SU-DHL-6 (cell line): ENCODE measurements at regions not wholly inside any gene's neighbourhood (a gene's known extent, or its start where the extent isn't known, plus 50 kb on each side); places are given as distances from the start of the nearest gene placed in this dataset.

ENCODE experiments used
- H2AFZ ChIP-seq: fragments of 200-600 bp; sonication (generic); 2 replicates; pipeline ENCODE4 v1.6.1; 2014; ENCODE audit warnings: low read depth, mild to moderate bottlenecking, moderate library complexity, mixed read lengths, antibody characterized with exemption, low read length; ENCODE audit not compliant: severe bottlenecking
- H3F3A ChIP-seq: fragments of 200-600 bp; shearing (Covaris generic); 2 replicates; pipeline ENCODE4 v1.6.0; 2016; ENCODE audit warnings: antibody characterized with exemption, mild to moderate bottlenecking; ENCODE audit not compliant: insufficient read depth
- H3K27ac ChIP-seq: fragments of 200-600 bp; sonication (generic); 2 replicates; pipeline ENCODE4 v1.5.1; 2016; ENCODE audit warnings: low read depth, mild to moderate bottlenecking, low read length, moderate library complexity, mixed read lengths
- H3K27me3 ChIP-seq: fragments of 200-600 bp; sonication (generic), shearing (Covaris generic); 2 replicates; pipeline ENCODE4 v1.6.0; 2014; ENCODE audit warnings: mild to moderate bottlenecking, low read length
- H3K36me3 ChIP-seq: fragments of 200-600 bp; sonication (generic); 2 replicates; pipeline ENCODE4 v1.6.1; 2014; ENCODE audit warnings: mild to moderate bottlenecking, low read length, mixed read lengths
- H3K4me2 ChIP-seq: fragments of 300-600, 200-600 bp; shearing (Covaris generic), sonication (generic); 2 replicates; pipeline ENCODE4 v1.6.0; 2014; ENCODE audit warnings: low read length, low read depth, mild to moderate bottlenecking; ENCODE audit not compliant: poor library complexity, severe bottlenecking
- H3K4me3 ChIP-seq: fragments of 200-600 bp; sonication (generic); 2 replicates; pipeline ENCODE4 v1.5.1; 2014; ENCODE audit warnings: antibody characterized with exemption, low read length, mild to moderate bottlenecking, mixed read lengths; ENCODE audit not compliant: insufficient read depth, poor library complexity, severe bottlenecking
- H3K79me2 ChIP-seq: fragments of 200-600 bp; sonication (generic); 2 replicates; pipeline ENCODE4 v1.6.1; 2014; ENCODE audit warnings: mild to moderate bottlenecking, low read length, moderate library complexity; ENCODE audit not compliant: insufficient read depth
- H3K9ac ChIP-seq: fragments of 200-600 bp; sonication (generic); 2 replicates; pipeline ENCODE4 v1.7.0; 2014; ENCODE audit warnings: mild to moderate bottlenecking, low read length
- H3K9me2 ChIP-seq: fragments of 200-600 bp; sonication (generic); replicated peaks from 2 replicates; pipeline ENCODE4 v1.6.1; 2014; ENCODE audit warnings: low read length; ENCODE audit not compliant: insufficient read depth
- H3K9me3 ChIP-seq: fragments of 200-600 bp; sonication (generic); 2 replicates; pipeline ENCODE4 v1.6.1; 2014; ENCODE audit warnings: low read length, mixed read lengths; ENCODE audit not compliant: insufficient read depth
- H4K20me1 ChIP-seq: fragments of 200-600 bp; sonication (generic); 2 replicates; pipeline ENCODE4 v1.6.1; 2014; ENCODE audit warnings: low read depth, mild to moderate bottlenecking, antibody characterized with exemption, low read length, moderate library complexity, mixed read lengths
- EZH2phosphoT487 ChIP-seq: fragments of 200-600 bp; sonication (generic), shearing (Covaris generic); conservative IDR thresholded peaks from 2 replicates; pipeline ENCODE4 v1.6.1; 2018; ENCODE audit warnings: mild to moderate bottlenecking, antibody characterized with exemption, low read length, moderate library complexity, mixed read lengths
- TF ChIP-seq, protein P1 (sequence below): fragments of 200-600 bp; sonication (generic); IDR thresholded peaks from one replicate; pipeline ENCODE4 v1.5.1; 2017; ENCODE audit warnings: antibody characterized with exemption, mild to moderate bottlenecking, low read length, moderate library complexity; ENCODE audit not compliant: insufficient read depth, poor library complexity, severe bottlenecking

DNA sequence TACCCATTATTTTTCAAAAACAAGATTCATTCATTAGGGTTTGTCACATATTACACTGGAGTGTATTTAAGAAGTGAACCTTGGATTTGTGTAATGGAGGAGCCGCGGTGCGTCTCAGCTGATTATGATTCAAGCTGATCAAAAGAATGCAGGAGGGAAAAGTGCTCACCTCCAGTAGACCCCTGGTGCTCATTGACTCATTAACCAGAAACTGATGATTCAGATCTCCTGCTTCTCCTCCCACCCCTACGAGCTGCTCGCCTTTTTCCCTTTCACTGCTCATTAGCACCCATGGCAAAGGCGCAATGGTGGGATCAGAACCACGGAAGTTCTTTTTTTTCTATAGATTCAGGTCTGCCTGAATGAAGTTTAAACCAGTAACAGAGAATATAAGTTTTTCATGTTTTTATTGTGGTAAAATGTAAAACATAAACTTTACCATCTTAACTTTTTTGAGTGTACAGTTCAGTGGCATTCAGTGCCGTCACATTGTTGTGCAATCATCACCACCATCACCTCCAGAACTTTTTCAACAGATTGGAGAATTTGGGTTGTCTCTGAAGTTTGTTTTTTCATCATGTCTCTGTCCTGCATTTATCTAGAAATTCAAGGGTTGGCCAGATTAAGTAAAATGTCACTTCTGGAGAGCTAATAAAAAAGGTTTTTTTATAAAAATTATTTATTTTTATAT, 101.6 kb downstream of the LINC00237 start:
- TF ChIP-seq, protein P1, sequence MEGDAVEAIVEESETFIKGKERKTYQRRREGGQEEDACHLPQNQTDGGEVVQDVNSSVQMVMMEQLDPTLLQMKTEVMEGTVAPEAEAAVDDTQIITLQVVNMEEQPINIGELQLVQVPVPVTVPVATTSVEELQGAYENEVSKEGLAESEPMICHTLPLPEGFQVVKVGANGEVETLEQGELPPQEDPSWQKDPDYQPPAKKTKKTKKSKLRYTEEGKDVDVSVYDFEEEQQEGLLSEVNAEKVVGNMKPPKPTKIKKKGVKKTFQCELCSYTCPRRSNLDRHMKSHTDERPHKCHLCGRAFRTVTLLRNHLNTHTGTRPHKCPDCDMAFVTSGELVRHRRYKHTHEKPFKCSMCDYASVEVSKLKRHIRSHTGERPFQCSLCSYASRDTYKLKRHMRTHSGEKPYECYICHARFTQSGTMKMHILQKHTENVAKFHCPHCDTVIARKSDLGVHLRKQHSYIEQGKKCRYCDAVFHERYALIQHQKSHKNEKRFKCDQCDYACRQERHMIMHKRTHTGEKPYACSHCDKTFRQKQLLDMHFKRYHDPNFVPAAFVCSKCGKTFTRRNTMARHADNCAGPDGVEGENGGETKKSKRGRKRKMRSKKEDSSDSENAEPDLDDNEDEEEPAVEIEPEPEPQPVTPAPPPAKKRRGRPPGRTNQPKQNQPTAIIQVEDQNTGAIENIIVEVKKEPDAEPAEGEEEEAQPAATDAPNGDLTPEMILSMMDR: no peak
- TF ChIP-seq EZH2phosphoT487: no peak
- Histone ChIP-seq H3K9ac (no peak overlapping the region), H3K9me2 (no peaks in the 10 kb centered on the region), H3K4me2 (no peak overlapping the region), H3K27me3 (no peaks in the 10 kb centered on the region), H3F3A (no peaks in the 10 kb centered on the region), H4K20me1 (no peaks in the 10 kb centered on the region), H3K9me3 (no peaks in the 10 kb centered on the region), H3K27ac (no peak overlapping the region), H3K4me3 (no peak overlapping the region), H2AFZ (no peak overlapping the region), H3K36me3 (no peaks in the 10 kb centered on the region), H3K79me2 (no peaks in the 10 kb centered on the region)

DNA sequence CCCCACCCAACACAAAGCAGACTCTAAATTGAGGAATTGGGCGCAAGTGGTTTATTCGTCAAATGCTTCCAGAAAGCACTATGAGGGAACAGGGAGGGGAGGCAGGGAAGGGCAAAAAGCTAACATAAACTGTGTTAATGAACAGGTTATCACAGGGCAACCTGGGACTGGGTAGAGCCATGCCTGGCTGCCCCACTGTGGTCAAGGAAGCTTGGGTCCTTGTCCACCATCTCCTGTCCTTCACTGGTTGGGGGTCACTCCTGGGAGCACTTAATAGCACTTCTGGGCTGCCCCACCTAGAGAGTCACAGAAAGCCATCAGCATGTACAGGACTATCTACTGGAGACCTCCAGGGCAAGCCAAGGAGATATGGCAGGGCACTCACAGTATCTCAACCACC, 102.3 kb downstream of the LINC00237 start:
- Histone ChIP-seq H3K4me3 (no peak overlapping the region), H4K20me1 (no peaks in the 10 kb centered on the region), H3K4me2 (no peak overlapping the region), H3K79me2 (no peaks in the 10 kb centered on the region), H3K27me3 (no peaks in the 10 kb centered on the region), H3K9me2 (no peaks in the 10 kb centered on the region), H3K9ac (no peak overlapping the region), H3K36me3 (no peaks in the 10 kb centered on the region), H3K27ac (no peak overlapping the region), H3F3A (no peaks in the 10 kb centered on the region), H2AFZ (no peak overlapping the region), H3K9me3 (no peaks in the 10 kb centered on the region)
- TF ChIP-seq, protein P1: no peak
- no peak for TF ChIP-seq EZH2phosphoT487

DNA sequence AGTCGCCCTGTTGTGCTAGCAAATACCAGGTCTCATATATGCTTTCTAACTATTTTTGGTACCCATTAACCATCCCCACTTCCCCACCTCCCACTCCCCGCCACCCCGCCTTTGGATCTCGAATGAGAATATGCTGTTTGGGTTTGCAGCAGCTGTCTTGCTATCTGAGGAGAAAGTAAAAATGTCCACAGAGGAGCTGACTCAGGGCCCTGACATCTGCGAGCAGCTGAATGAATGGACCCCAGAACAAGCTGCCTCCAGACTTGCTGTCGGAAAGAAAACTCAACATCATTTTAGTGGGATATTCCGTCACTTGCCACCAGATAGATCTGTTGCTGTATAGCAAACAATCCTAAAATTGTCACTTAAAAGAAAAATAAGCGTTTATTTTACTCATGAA, 103.7 kb downstream of the LINC00237 start:
- no peak overlapping the region for H3K4me2 ChIP-seq

More for the DNA sequence above, 103.7 kb downstream of the LINC00237 start:
- Histone ChIP-seq H3K27ac (no peak overlapping the region), H3K36me3 (no peaks in the 10 kb centered on the region), H3K9me2 (no peaks in the 10 kb centered on the region), H3K9ac (no peak overlapping the region), H3K4me3 (no peak overlapping the region), H3F3A (no peaks in the 10 kb centered on the region), H3K9me3 (no peaks in the 10 kb centered on the region), H2AFZ (no peak overlapping the region), H3K79me2 (no peaks in the 10 kb centered on the region), H4K20me1 (no peaks in the 10 kb centered on the region), H3K27me3 (no peaks in the 10 kb centered on the region)
- TF ChIP-seq EZH2phosphoT487: no peak
- TF ChIP-seq, protein P1: no peak
